ENCODE measurements at regions not wholly inside any gene's neighbourhood (a gene's known extent, or its start where the extent isn't known, plus 50 kb on each side); places are given as distances from the start of the nearest gene placed in this dataset.

DNA sequence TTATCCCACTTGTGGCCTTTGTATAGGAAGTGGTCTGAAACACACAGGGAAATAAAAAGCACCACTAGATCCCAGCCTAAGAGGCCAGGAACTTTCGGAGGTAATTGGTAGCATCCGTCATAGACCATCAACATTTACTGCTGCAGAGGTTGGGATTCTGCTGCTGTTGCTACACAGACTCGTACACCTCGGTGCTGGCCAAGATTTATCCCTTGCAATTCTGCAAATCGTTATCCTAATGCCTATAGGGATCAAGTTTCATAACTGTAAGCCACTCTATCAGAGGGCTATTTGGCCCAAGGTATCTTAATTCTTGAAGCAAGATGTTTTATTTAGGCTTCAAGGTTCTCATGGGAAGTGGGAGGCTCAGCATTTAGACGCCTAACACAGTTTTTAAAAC lies 913.6 kb downstream of the GALC start:
- Histone ChIP-seq H3K36me3 (replicated peaks in 1 of 2; ENCODE audit: insufficient read depth in 1 of 2, low read depth in 2 of 2) (no peaks in the 10 kb centered on the region), H3K27me3 (no peaks in the 10 kb centered on the region), H3K27ac (no peak overlapping the region), H3K4me1 (peaks cover 8% of the 10 kb centered on the region), H3K9me3 (no peaks in the 10 kb centered on the region), H3K4me3 (no peak overlapping the region)
- ATAC-seq (no peak), DNase-seq (no peak)
- intact Hi-C loops (cut with DNase I), result no loop called here
- TF ChIP-seq, protein P1, sequence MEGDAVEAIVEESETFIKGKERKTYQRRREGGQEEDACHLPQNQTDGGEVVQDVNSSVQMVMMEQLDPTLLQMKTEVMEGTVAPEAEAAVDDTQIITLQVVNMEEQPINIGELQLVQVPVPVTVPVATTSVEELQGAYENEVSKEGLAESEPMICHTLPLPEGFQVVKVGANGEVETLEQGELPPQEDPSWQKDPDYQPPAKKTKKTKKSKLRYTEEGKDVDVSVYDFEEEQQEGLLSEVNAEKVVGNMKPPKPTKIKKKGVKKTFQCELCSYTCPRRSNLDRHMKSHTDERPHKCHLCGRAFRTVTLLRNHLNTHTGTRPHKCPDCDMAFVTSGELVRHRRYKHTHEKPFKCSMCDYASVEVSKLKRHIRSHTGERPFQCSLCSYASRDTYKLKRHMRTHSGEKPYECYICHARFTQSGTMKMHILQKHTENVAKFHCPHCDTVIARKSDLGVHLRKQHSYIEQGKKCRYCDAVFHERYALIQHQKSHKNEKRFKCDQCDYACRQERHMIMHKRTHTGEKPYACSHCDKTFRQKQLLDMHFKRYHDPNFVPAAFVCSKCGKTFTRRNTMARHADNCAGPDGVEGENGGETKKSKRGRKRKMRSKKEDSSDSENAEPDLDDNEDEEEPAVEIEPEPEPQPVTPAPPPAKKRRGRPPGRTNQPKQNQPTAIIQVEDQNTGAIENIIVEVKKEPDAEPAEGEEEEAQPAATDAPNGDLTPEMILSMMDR (IDR thresholded peaks at IDR 0.05), result no peak
- no peak for TF ChIP-seq POLR2A (IDR thresholded peaks at IDR 0.05)
- WGBS, 2 donors, result 80 to 81% methylated on average over 6 of the region's 6 CpGs

DNA sequence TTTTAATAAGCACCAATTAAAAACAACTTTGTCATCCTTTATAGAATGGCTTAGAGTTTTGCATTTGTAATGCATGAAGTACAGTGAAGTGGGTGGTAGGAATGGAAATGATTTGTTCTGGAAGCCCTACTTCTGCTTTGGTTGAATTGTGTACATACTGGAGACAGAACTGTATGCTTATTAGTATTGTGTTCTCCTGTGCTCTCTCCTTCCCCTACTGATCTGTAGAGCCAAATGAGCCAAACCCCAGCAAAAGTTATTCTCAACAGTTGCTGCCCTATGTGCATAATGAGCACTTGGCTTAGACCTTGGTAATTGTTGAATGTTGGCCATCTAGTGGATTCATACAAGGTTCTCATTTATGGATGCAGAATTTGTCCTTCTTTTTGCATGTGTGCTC lies 916.1 kb downstream of the GALC start:
- DNase-seq, result no peak
- Histone ChIP-seq H3K4me1 (peaks cover 16% of the 10 kb centered on the region), H3K27me3 (no peaks in the 10 kb centered on the region), H3K36me3 (replicated peaks in 1 of 2; ENCODE audit: insufficient read depth in 1 of 2, low read depth in 2 of 2) (no peaks in the 10 kb centered on the region), H3K9me3 (no peaks in the 10 kb centered on the region), H3K4me3 (no peak overlapping the region), H3K27ac (no peak overlapping the region)
- intact Hi-C loops (cut with DNase I), result no loop called here
- no peak for ATAC-seq
- TF ChIP-seq, protein P1 (IDR thresholded peaks at IDR 0.05), result no peak
- no peak for TF ChIP-seq POLR2A (IDR thresholded peaks at IDR 0.05)

DNA sequence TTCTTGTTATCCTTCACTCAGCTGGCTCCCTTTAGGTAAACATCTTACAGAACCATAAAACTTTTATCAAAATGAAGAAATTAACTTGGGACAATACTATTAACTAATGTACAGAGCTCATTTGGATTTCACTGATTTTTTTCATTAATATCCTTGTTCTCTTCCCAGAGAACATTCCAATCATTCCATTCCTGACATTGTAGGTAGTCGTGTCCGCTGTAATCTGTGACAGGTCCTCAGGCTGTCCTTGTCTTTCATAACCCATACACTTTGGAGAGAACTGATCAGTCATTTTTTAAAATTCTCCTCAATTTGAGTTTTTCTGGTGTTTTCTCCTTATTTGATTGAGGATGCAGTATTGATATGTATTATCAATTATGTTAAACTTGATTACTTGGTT lies 916.8 kb downstream of the GALC start:
- Histone ChIP-seq H3K36me3 (replicated peaks in 1 of 2; ENCODE audit: insufficient read depth in 1 of 2, low read depth in 2 of 2) (no peaks in the 10 kb centered on the region), H3K27me3 (no peaks in the 10 kb centered on the region), H3K9me3 (no peaks in the 10 kb centered on the region), H3K27ac (peak overlapping the region in 1 of 4 donors; percentile 20), H3K4me1 (peaks cover 16% of the 10 kb centered on the region), H3K4me3 (no peak overlapping the region)
- intact Hi-C loops (cut with DNase I), result no loop called here
- TF ChIP-seq POLR2A (IDR thresholded peaks at IDR 0.05), result no peak
- TF ChIP-seq, protein P1 (IDR thresholded peaks at IDR 0.05), result no peak
- 33 to 37% methylated on average over 2 of the region's 2 CpGs for WGBS, 2 donors
- DNase-seq, result no peak
- peak; percentile 38 for ATAC-seq

DNA sequence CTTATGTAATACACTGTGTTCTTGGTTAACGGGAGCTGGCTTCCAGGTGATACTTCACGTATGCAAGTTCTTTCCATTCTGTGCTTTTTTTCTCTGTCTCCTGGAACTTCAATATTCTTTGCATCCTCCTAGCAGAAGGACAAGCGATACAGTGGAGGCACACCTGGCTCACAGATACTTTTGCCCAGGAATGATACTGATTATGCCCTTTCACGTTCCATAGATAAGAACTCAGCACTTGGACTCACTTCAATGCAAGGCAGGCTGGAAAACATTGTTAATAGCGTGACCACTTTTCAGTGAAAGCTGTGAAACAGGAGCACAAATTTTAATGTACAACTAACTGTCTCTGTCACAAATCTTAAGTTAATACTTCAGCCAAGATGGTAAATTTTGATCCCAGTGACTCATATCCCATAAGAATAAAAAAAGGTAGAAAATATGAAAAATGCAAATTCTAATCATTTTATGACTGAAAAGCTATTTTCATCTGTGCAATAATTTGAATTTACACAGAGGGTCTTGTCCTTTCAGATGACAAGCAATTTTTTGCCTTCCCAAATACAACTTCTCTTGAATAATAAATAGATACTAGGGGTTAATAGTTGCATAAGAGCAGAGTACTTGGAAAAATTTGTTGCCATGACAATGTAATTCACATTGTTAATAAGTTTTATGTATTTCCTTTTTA lies 919.0 kb downstream of the GALC start:
- DNase-seq, result peak in 1 of 4 donors; percentile 6
- H3K4me1 ChIP-seq, result peaks cover 16% of the 10 kb centered on the region
- no peak for ATAC-seq
- WGBS, 2 donors, result 30% methylated on average over 5 of the region's 5 CpGs
- intact Hi-C loops (cut with DNase I), result no loop called here
- H3K27ac ChIP-seq, result no peak overlapping the region
- H3K27me3 ChIP-seq, result no peaks in the 10 kb centered on the region
- no peaks in the 10 kb centered on the region for H3K9me3 ChIP-seq
- H3K4me3 ChIP-seq, result no peak overlapping the region
- no peaks in the 10 kb centered on the region for H3K36me3 ChIP-seq (replicated peaks in 1 of 2; ENCODE audit: insufficient read depth in 1 of 2, low read depth in 2 of 2)
- TF ChIP-seq, protein P1 (IDR thresholded peaks at IDR 0.05), result no peak

DNA sequence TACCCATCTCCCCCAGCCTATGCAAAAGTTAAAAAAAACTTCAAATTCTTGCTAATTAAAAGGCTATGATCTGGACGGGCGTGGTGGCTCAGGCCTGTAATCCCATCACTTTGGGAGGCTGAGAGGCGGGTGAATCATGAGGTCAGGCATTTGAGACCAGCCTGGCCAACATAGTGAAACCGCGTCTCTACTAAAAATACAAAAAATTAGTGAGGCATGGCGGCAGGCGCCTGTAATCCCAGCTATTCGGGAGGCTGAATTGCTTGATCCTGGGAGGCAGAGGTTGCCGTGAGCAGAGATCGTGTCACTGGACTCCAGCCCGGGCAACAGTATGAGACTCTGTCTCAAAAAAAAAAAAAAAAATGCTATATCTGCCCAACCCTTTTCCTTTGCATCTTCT lies 925.4 kb downstream of the GALC start:
- TF ChIP-seq, protein P1 (IDR thresholded peaks at IDR 0.05), result no peak
- TF ChIP-seq POLR2A (IDR thresholded peaks at IDR 0.05), result no peak
- H3K9me3 ChIP-seq, result no peaks in the 10 kb centered on the region
- no peak overlapping the region for H3K27ac ChIP-seq
- intact Hi-C loops (cut with DNase I), result no loop called here
- no peak for ATAC-seq
- no peaks in the 10 kb centered on the region for H3K4me1 ChIP-seq
- no peak for DNase-seq
- H3K4me3 ChIP-seq, result no peak overlapping the region
- H3K36me3 ChIP-seq (replicated peaks in 1 of 2; ENCODE audit: insufficient read depth in 1 of 2, low read depth in 2 of 2), result no peaks in the 10 kb centered on the region
- no peaks in the 10 kb centered on the region for H3K27me3 ChIP-seq
- 93 to 95% methylated on average over 11 of the region's 11 CpGs for WGBS, 2 donors

Measured in body of pancreas (tissue), 4 donors.